ENCODE measurements at regions not wholly inside any gene's neighbourhood (a gene's known extent, or its start where the extent isn't known, plus 50 kb on each side); places are given as distances from the start of the nearest gene placed in this dataset.

DNA sequence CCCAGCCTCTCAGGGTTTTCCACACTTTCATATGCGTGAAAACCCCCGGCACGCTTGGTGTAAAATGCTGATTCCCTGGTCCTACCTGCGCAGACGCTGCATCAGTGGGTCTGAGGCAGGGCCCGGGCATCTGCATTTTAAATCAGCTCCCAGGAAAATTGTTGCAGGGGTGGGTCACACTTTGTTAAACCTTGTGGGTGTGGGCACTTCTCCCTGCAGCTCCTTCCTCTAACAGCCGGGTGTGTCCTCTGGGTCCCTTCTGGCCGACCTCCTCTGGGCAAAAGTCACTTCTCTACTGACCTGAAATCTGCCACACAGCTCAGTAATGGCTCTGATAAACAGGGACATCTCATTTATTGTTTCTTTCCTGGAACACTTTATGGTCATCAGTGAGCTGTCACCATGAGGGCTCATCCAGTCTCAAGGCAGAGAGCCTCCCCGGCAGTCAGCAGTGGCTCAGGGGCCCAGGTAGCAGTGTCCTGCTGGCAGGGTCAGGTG, 52.8 kb upstream of the TMPRSS2 start:
- TF ChIP-seq, protein P1, sequence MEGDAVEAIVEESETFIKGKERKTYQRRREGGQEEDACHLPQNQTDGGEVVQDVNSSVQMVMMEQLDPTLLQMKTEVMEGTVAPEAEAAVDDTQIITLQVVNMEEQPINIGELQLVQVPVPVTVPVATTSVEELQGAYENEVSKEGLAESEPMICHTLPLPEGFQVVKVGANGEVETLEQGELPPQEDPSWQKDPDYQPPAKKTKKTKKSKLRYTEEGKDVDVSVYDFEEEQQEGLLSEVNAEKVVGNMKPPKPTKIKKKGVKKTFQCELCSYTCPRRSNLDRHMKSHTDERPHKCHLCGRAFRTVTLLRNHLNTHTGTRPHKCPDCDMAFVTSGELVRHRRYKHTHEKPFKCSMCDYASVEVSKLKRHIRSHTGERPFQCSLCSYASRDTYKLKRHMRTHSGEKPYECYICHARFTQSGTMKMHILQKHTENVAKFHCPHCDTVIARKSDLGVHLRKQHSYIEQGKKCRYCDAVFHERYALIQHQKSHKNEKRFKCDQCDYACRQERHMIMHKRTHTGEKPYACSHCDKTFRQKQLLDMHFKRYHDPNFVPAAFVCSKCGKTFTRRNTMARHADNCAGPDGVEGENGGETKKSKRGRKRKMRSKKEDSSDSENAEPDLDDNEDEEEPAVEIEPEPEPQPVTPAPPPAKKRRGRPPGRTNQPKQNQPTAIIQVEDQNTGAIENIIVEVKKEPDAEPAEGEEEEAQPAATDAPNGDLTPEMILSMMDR (IDR thresholded peaks at IDR 0.05; ENCODE audit: insufficient read depth, low read length) = no peak
- no peak for TF ChIP-seq POLR2AphosphoS5 (IDR thresholded peaks at IDR 0.05; ENCODE audit: low read depth)
- TF ChIP-seq, protein P2, sequence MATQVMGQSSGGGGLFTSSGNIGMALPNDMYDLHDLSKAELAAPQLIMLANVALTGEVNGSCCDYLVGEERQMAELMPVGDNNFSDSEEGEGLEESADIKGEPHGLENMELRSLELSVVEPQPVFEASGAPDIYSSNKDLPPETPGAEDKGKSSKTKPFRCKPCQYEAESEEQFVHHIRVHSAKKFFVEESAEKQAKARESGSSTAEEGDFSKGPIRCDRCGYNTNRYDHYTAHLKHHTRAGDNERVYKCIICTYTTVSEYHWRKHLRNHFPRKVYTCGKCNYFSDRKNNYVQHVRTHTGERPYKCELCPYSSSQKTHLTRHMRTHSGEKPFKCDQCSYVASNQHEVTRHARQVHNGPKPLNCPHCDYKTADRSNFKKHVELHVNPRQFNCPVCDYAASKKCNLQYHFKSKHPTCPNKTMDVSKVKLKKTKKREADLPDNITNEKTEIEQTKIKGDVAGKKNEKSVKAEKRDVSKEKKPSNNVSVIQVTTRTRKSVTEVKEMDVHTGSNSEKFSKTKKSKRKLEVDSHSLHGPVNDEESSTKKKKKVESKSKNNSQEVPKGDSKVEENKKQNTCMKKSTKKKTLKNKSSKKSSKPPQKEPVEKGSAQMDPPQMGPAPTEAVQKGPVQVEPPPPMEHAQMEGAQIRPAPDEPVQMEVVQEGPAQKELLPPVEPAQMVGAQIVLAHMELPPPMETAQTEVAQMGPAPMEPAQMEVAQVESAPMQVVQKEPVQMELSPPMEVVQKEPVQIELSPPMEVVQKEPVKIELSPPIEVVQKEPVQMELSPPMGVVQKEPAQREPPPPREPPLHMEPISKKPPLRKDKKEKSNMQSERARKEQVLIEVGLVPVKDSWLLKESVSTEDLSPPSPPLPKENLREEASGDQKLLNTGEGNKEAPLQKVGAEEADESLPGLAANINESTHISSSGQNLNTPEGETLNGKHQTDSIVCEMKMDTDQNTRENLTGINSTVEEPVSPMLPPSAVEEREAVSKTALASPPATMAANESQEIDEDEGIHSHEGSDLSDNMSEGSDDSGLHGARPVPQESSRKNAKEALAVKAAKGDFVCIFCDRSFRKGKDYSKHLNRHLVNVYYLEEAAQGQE (IDR thresholded peaks at IDR 0.05; ENCODE audit: insufficient replicate concordance, low read depth) = no peak
